ENCODE measurements at regions not wholly inside any gene's neighbourhood (a gene's known extent, or its start where the extent isn't known, plus 50 kb on each side); places are given as distances from the start of the nearest gene placed in this dataset.
A peak's percentile ranks its signal among the peaks of the same experiment; 100 is the strongest.
"Not testable (repeated sequence)": the region's sequence is repeated elsewhere in the genome, so short reads cannot be mapped to it uniquely, and the experiment has no call there.

- no peak for DNase-seq
Measured at GRCh38 chr7:4527988-4528636, 154.0 kb upstream of the FOXK1 start.

GRCh38 chr7:4531236-4531635, 150.9 kb upstream of the FOXK1 start:
- DNase-seq = peak; percentile 23

GRCh38 chr7:4533339-4533738, 148.8 kb upstream of the FOXK1 start:
- DNase-seq = not testable (repeated sequence)

- no peak for DNase-seq
Measured at GRCh38 chr7:4549681-4550080, 132.4 kb upstream of the FOXK1 start.

- DNase-seq = no peak
Measured at GRCh38 chr7:4550117-4550516, 132.0 kb upstream of the FOXK1 start.

- DNase-seq = no peak
Measured at GRCh38 chr7:4552985-4553384, 129.1 kb upstream of the FOXK1 start.

GRCh38 chr7:4556868-4557793, 125.0 kb upstream of the FOXK1 start:
- peak; percentile 99 for DNase-seq

- DNase-seq = no peak
Measured at GRCh38 chr7:4561795-4562194, 120.3 kb upstream of the FOXK1 start.

GRCh38 chr7:4566714-4567113, 115.4 kb upstream of the FOXK1 start:
- DNase-seq = no peak

GRCh38 chr7:4574851-4575250, 107.2 kb upstream of the FOXK1 start:
- no peak for DNase-seq

GRCh38 chr7:4575254-4575653, 106.8 kb upstream of the FOXK1 start:
- DNase-seq = no peak

GRCh38 chr7:4602905-4603842, 78.9 kb upstream of the FOXK1 start:
- no peak for DNase-seq

GRCh38 chr7:4603843-4604231, 78.3 kb upstream of the FOXK1 start:
- no peak for DNase-seq

- DNase-seq = no peak
Measured at GRCh38 chr7:4604456-4604940, 77.6 kb upstream of the FOXK1 start.

- DNase-seq = no peak
Measured at GRCh38 chr7:4606797-4607196, 75.3 kb upstream of the FOXK1 start.

GRCh38 chr7:4607311-4607729, 74.8 kb upstream of the FOXK1 start:
- no peak for DNase-seq

- DNase-seq = not testable (repeated sequence)
Measured at GRCh38 chr7:4609576-4609975, 72.5 kb upstream of the FOXK1 start.

- DNase-seq = peak; percentile 61
Measured at GRCh38 chr7:4610768-4611467, 71.2 kb upstream of the FOXK1 start.

GRCh38 chr7:4612237-4612636, 69.9 kb upstream of the FOXK1 start:
- DNase-seq = no peak

GRCh38 chr7:4612939-4613841, 68.9 kb upstream of the FOXK1 start:
- no peak for DNase-seq

GRCh38 chr7:4613846-4614548, 68.1 kb upstream of the FOXK1 start:
- DNase-seq = no peak
